ENCODE measurements at regions not wholly inside any gene's neighbourhood (a gene's known extent, or its start where the extent isn't known, plus 50 kb on each side); places are given as distances from the start of the nearest gene placed in this dataset.

DNA sequence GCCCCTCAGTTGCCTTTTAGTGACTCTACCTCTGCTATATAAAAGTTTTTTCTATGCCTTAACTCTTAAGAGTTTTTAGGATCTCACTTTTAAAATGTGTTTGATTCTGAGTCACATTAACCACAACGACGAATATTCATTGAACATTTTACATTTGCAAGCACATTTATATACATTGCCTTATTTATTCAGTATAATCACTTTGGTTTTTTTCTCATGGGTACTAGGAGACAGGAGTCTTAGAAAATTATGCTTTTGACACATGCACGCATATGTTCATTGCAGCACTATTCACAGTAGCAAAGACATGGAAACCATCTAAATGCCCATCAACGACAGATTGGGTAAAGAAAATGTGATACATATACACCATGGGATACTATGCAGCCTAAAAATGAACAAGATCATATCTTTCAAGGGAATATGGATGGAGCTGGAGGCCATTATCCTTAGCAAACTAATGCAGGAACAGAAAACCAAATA, 236.9 kb upstream of the SPAG17 start:
- Histone ChIP-seq H3K4me3 (no peak overlapping the region), H3K27me3 (ENCODE audit: low read depth) (no peaks in the 10 kb centered on the region), H3K4me1 (no peaks in the 10 kb centered on the region), H3K9me3 (no peaks in the 10 kb centered on the region), H3K36me3 (no peaks in the 10 kb centered on the region), H3K27ac (no peak overlapping the region)
- TF ChIP-seq, protein P1, sequence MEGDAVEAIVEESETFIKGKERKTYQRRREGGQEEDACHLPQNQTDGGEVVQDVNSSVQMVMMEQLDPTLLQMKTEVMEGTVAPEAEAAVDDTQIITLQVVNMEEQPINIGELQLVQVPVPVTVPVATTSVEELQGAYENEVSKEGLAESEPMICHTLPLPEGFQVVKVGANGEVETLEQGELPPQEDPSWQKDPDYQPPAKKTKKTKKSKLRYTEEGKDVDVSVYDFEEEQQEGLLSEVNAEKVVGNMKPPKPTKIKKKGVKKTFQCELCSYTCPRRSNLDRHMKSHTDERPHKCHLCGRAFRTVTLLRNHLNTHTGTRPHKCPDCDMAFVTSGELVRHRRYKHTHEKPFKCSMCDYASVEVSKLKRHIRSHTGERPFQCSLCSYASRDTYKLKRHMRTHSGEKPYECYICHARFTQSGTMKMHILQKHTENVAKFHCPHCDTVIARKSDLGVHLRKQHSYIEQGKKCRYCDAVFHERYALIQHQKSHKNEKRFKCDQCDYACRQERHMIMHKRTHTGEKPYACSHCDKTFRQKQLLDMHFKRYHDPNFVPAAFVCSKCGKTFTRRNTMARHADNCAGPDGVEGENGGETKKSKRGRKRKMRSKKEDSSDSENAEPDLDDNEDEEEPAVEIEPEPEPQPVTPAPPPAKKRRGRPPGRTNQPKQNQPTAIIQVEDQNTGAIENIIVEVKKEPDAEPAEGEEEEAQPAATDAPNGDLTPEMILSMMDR (IDR thresholded peaks at IDR 0.05): no peak
- DNase-seq: no peak
- intact Hi-C loops (cut with DNase I): no loop called here
- no peak for ATAC-seq

DNA sequence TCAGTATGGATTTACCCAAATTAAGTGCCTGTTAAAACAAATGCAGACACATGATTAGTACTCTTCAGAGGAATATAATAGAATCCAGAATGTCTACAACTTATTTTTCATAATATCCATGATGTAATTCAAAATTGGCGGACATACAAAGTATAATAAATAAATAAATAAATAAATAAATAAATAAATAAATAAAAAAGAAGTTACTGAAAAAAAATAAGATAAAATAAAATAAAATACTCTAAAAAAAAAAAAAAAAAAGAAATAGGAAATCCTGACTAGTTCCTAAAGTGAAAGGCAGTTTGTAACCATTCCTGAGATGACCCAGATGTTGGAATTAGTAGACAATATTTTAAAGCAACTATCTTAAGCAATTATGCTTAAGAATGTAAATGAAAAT, 219.0 kb upstream of the SPAG17 start:
- no peak for DNase-seq
- no peaks in the 10 kb centered on the region for H3K36me3 ChIP-seq
- no peaks in the 10 kb centered on the region for H3K4me1 ChIP-seq
- peaks cover 4% of the 10 kb centered on the region for H3K9me3 ChIP-seq
- no peak for ATAC-seq
- intact Hi-C loops (cut with DNase I): no loop called here
- H3K27me3 ChIP-seq (ENCODE audit: low read depth): no peaks in the 10 kb centered on the region
- no peak overlapping the region for H3K27ac ChIP-seq
- no peak overlapping the region for H3K4me3 ChIP-seq
- TF ChIP-seq, protein P1 (IDR thresholded peaks at IDR 0.05): no peak

DNA sequence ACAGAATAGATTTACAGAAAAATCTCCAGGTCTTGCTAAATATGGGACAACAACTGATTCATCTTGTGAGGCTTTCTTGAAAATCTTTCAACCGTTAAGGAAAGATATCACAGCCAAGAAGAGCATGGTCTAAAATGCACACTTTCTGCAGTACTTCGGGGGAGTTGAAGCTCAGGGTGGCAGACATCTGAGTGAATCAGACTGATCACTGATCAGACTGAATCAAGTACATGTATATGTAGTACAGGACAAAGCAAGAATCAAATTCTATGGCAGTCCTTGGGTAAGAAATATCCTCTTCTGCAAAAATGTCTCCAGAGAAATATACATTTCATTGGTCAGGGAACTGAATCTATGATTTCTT, 212.4 kb upstream of the SPAG17 start:
- Histone ChIP-seq H3K27me3 (ENCODE audit: low read depth) (no peaks in the 10 kb centered on the region), H3K4me3 (no peak overlapping the region), H3K36me3 (no peaks in the 10 kb centered on the region), H3K4me1 (no peaks in the 10 kb centered on the region), H3K9me3 (no peaks in the 10 kb centered on the region), H3K27ac (no peak overlapping the region)
- no peak for DNase-seq
- no peak for ATAC-seq
- intact Hi-C loops (cut with DNase I): no loop called here
- TF ChIP-seq, protein P1 (IDR thresholded peaks at IDR 0.05): no peak

DNA sequence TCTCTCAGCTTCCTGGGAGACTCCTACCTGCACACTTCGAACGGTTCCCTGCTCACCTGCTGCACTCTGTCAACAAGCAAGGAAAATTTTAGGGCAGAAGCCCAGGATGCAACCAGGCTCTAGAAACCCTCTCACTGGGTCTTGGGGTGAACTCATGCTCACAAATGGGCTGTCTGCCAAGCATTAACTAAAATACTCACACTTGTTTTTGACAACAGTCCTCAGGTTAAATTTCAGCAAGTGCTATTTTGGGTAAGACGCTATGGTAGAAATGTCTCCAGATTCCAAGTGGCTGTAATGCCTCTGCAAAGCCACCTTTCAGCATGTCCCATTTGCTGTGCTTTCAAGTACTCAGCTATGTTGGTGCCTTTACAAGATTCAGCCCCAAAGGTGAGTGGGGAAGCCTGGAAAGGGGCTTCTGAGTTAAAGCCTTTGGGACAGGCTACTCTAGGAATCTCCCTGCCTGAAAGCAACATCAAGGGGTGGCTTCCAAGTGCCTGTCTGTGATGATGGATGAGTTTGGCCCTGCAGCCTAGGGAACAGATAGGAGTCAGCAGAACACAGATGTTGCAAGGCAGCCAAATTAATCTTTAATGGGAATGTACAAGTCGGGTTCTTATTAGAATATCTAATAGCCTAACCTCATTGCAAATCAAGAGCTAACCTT, 211.9 kb upstream of the SPAG17 start:
- no peaks in the 10 kb centered on the region for H3K4me1 ChIP-seq
- TF ChIP-seq, protein P1 (IDR thresholded peaks at IDR 0.05): no peak
- no peak overlapping the region for H3K27ac ChIP-seq
- H3K27me3 ChIP-seq (ENCODE audit: low read depth): no peaks in the 10 kb centered on the region
- DNase-seq (no peak), ATAC-seq (no peak)
- H3K36me3 ChIP-seq: no peaks in the 10 kb centered on the region
- intact Hi-C loops (cut with DNase I): no loop called here
- no peaks in the 10 kb centered on the region for H3K9me3 ChIP-seq
- H3K4me3 ChIP-seq: no peak overlapping the region

DNA sequence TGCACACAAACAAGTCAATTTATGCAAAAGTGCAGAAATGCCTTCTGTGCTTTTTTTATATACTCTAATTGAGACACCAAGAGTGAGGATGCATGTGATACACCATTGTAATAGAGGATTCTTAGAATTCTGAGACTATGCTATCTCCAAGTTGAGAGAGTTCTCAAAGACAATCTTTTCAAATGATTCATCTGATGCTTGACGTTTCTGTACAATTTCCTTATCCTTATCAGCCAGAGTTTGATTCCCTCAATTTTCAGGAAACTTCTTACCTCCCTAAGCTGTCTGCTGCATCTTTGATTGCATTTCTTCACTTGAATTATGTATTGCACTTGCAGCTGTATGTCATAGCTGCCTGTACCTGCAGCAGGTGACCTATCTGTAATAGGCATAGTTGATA, 211.3 kb upstream of the SPAG17 start:
- intact Hi-C loops (cut with DNase I): no loop called here
- no peaks in the 10 kb centered on the region for H3K9me3 ChIP-seq
- no peaks in the 10 kb centered on the region for H3K36me3 ChIP-seq
- no peak overlapping the region for H3K27ac ChIP-seq
- no peak overlapping the region for H3K4me3 ChIP-seq
- H3K4me1 ChIP-seq: no peaks in the 10 kb centered on the region
- no peak for DNase-seq
- ATAC-seq: no peak
- TF ChIP-seq, protein P1 (IDR thresholded peaks at IDR 0.05): no peak
- no peaks in the 10 kb centered on the region for H3K27me3 ChIP-seq (ENCODE audit: low read depth)

Data from lower lobe of right lung (tissue), 2 donors.